ENCODE measurements at regions not wholly inside any gene's neighbourhood (a gene's known extent, or its start where the extent isn't known, plus 50 kb on each side); places are given as distances from the start of the nearest gene placed in this dataset.

DNA sequence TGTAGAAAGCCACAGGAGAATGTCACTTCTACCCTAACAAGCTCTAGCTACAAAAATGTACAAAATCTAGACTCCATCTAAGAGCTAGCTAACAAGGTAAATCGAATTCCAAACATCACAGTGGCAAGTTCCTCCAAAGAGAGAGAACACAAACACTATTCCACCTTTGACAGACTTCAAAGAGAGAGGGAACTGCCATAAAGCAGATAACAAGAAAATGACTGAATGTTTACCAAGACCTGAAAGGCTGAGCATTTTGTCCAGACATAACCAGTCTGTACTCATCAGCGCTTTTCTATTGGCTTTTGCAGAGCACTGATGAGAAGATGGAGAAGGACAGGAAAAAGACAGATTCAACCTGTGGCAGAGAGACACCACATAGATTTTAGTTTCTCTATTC, 1419.6 kb upstream of the ALCAM start:
- Histone ChIP-seq H3K9me2 (replicated peaks; ENCODE audit: insufficient read depth, low read length) (no peaks in the 10 kb centered on the region), H4K20me1 (ENCODE audit: insufficient read depth, low read length) (no peaks in the 10 kb centered on the region), H3K4me1 (ENCODE audit: low read length) (no peaks in the 10 kb centered on the region), H3K4me3 (ENCODE audit: low read length) (no peak overlapping the region), H3K27ac (ENCODE audit: low read length) (no peak overlapping the region), H3K27me3 (replicated peaks; ENCODE audit: insufficient read depth, low read length) (no peaks in the 10 kb centered on the region), H2AFZ (ENCODE audit: low read length) (no peak overlapping the region), H3K9me3 (replicated peaks; ENCODE audit: insufficient read depth, low read length) (no peaks in the 10 kb centered on the region), H3F3A (ENCODE audit: insufficient read depth, low read length) (no peaks in the 10 kb centered on the region), H3K4me2 (ENCODE audit: low read depth, low read length) (no peak overlapping the region), H3K79me2 (ENCODE audit: low read length) (no peaks in the 10 kb centered on the region), H3K36me3 (replicated peaks; ENCODE audit: insufficient read depth, low read length) (no peaks in the 10 kb centered on the region), H3K9ac (ENCODE audit: low read length) (no peak overlapping the region)
- TF ChIP-seq, protein P1, sequence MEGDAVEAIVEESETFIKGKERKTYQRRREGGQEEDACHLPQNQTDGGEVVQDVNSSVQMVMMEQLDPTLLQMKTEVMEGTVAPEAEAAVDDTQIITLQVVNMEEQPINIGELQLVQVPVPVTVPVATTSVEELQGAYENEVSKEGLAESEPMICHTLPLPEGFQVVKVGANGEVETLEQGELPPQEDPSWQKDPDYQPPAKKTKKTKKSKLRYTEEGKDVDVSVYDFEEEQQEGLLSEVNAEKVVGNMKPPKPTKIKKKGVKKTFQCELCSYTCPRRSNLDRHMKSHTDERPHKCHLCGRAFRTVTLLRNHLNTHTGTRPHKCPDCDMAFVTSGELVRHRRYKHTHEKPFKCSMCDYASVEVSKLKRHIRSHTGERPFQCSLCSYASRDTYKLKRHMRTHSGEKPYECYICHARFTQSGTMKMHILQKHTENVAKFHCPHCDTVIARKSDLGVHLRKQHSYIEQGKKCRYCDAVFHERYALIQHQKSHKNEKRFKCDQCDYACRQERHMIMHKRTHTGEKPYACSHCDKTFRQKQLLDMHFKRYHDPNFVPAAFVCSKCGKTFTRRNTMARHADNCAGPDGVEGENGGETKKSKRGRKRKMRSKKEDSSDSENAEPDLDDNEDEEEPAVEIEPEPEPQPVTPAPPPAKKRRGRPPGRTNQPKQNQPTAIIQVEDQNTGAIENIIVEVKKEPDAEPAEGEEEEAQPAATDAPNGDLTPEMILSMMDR (IDR thresholded peaks at IDR 0.05; ENCODE audit: low read length) = no peak
- TF ChIP-seq EZH2phosphoT487 (IDR thresholded peaks at IDR 0.05; ENCODE audit: low read length) (no peak), EZH2 (optimal IDR thresholded peaks at IDR 0.05; ENCODE audit: low read depth, low read length) (no peak)
- DNase-seq = no peak

DNA sequence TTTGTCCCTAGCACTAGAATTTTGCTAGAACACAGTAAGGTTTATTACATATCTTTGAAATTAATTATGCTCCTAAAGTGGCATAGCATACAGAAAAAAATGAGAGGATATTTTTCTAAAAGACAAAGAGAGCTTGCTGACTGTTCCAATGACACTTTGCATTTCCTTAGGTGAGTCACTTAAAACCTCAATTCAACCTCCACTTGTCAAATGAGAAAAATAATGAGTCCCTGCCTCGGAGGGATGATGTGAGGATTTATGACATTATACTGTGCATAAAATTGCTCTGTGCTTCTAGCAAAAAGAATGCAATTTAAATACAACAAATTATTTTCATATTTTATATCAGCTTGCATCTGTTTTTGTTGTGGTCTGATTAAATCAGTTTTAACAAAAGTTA, 1417.0 kb upstream of the ALCAM start:
- Histone ChIP-seq H3K4me2 (ENCODE audit: low read depth, low read length) (no peak overlapping the region), H3K36me3 (replicated peaks; ENCODE audit: insufficient read depth, low read length) (no peaks in the 10 kb centered on the region)

GRCh38 chr3:103950676-103951075, 1416.0 kb upstream of the ALCAM start:
- H4K20me1 ChIP-seq (ENCODE audit: insufficient read depth, low read length) = no peaks in the 10 kb centered on the region
- no peak overlapping the region for H2AFZ ChIP-seq (ENCODE audit: low read length)
- H3K79me2 ChIP-seq (ENCODE audit: low read length) = no peaks in the 10 kb centered on the region
- TF ChIP-seq EZH2phosphoT487 (IDR thresholded peaks at IDR 0.05; ENCODE audit: low read length) (no peak), EZH2 (optimal IDR thresholded peaks at IDR 0.05; ENCODE audit: low read depth, low read length) (no peak)
- TF ChIP-seq, protein P1 (IDR thresholded peaks at IDR 0.05; ENCODE audit: low read length) = no peak
- no peaks in the 10 kb centered on the region for H3F3A ChIP-seq (ENCODE audit: insufficient read depth, low read length)
- DNase-seq = no peak
- H3K27me3 ChIP-seq (replicated peaks; ENCODE audit: insufficient read depth, low read length) = no peaks in the 10 kb centered on the region
- H3K27ac ChIP-seq (ENCODE audit: low read length) = no peak overlapping the region
- H3K9me3 ChIP-seq (replicated peaks; ENCODE audit: insufficient read depth, low read length) = no peaks in the 10 kb centered on the region
- no peaks in the 10 kb centered on the region for H3K36me3 ChIP-seq (replicated peaks; ENCODE audit: insufficient read depth, low read length)
- H3K4me1 ChIP-seq (ENCODE audit: low read length) = no peaks in the 10 kb centered on the region
- H3K4me3 ChIP-seq (ENCODE audit: low read length) = no peak overlapping the region
- H3K9ac ChIP-seq (ENCODE audit: low read length) = no peak overlapping the region
- no peaks in the 10 kb centered on the region for H3K9me2 ChIP-seq (replicated peaks; ENCODE audit: insufficient read depth, low read length)
- H3K4me2 ChIP-seq (ENCODE audit: low read depth, low read length) = no peak overlapping the region

More for the DNA sequence above, 1417.0 kb upstream of the ALCAM start:
- Histone ChIP-seq H4K20me1 (ENCODE audit: insufficient read depth, low read length) (no peaks in the 10 kb centered on the region), H3K27ac (ENCODE audit: low read length) (no peak overlapping the region), H3K4me3 (ENCODE audit: low read length) (no peak overlapping the region), H2AFZ (ENCODE audit: low read length) (no peak overlapping the region), H3K27me3 (replicated peaks; ENCODE audit: insufficient read depth, low read length) (no peaks in the 10 kb centered on the region), H3F3A (ENCODE audit: insufficient read depth, low read length) (no peaks in the 10 kb centered on the region), H3K9ac (ENCODE audit: low read length) (no peak overlapping the region), H3K4me1 (ENCODE audit: low read length) (no peaks in the 10 kb centered on the region), H3K79me2 (ENCODE audit: low read length) (no peaks in the 10 kb centered on the region), H3K9me3 (replicated peaks; ENCODE audit: insufficient read depth, low read length) (no peaks in the 10 kb centered on the region), H3K9me2 (replicated peaks; ENCODE audit: insufficient read depth, low read length) (no peaks in the 10 kb centered on the region)
- no peak for DNase-seq
- TF ChIP-seq EZH2 (optimal IDR thresholded peaks at IDR 0.05; ENCODE audit: low read depth, low read length) = no peak
- TF ChIP-seq, protein P1 (IDR thresholded peaks at IDR 0.05; ENCODE audit: low read length) = no peak
- TF ChIP-seq EZH2phosphoT487 (IDR thresholded peaks at IDR 0.05; ENCODE audit: low read length) = no peak

All from MM.1S (cell line).